Osteocyte (in vitro differentiated cells): ENCODE measurements at regions not wholly inside any gene's neighbourhood (a gene's known extent, or its start where the extent isn't known, plus 50 kb on each side); places are given as distances from the start of the nearest gene placed in this dataset.

Source experiments
- DNase-seq: peaks from one replicate; pipeline ENCODE4 v3.0.0; 2021; ENCODE audit warnings: mixed read lengths; ENCODE audit not compliant: unreplicated experiment; ENCODE audit errors: extremely low spot score
- H3K27ac Mint-ChIP-seq: one replicate; pipeline ENCODE4 v1.8.0; 2021; ENCODE audit warnings: mild to moderate bottlenecking, mixed read lengths; ENCODE audit not compliant: unreplicated experiment
- H3K27me3 Mint-ChIP-seq: one replicate; pipeline ENCODE4 v1.8.0; 2021; ENCODE audit warnings: mixed read lengths; ENCODE audit not compliant: unreplicated experiment
- H3K36me3 Mint-ChIP-seq: one replicate; pipeline ENCODE4 v1.8.0; 2021; ENCODE audit warnings: mixed read lengths; ENCODE audit not compliant: unreplicated experiment
- H3K4me1 Mint-ChIP-seq: one replicate; pipeline ENCODE4 v1.8.0; 2021; ENCODE audit warnings: mixed read lengths; ENCODE audit not compliant: unreplicated experiment
- H3K4me3 Mint-ChIP-seq: one replicate; pipeline ENCODE4 v1.8.0; 2021; ENCODE audit warnings: mild to moderate bottlenecking, moderate library complexity, mixed read lengths; ENCODE audit not compliant: unreplicated experiment
- H3K9me3 Mint-ChIP-seq: one replicate; pipeline ENCODE4 v1.8.0; 2021; ENCODE audit warnings: mixed read lengths; ENCODE audit not compliant: unreplicated experiment
- TF ChIP-seq, protein P1 (sequence below): fragments of 200-600 bp; sonication (generic); IDR thresholded peaks from 2 replicates; pipeline ENCODE4 v1.5.0; 2021; ENCODE audit warnings: antibody characterized with exemption, mild to moderate bottlenecking, moderate library complexity

DNA sequence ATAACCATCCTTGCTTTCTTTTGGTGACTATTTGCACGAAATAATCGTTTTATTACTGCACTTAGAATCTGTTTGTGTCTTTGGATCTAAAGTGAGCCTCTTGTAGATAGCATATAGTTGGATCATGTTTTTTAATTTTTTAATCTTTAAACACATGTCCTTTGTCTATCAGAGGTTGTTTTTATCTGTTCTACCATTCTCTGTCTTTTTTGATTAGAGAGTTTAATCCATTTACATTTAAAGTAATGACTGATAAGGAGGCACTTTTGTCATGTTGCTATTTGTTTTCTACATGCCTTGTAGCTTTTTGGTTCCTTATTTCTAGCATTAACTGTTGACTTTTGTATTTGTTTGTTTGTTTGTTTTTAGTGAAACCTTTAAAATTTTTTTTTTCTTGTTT, 506.2 kb upstream of the RGS6 start:
- H3K4me3 Mint-ChIP-seq = no peak overlapping the region
- no peaks in the 10 kb centered on the region for H3K27me3 Mint-ChIP-seq
- H3K36me3 Mint-ChIP-seq = peaks cover 45% of the 10 kb centered on the region
- DNase-seq = no peak
- no peaks in the 10 kb centered on the region for H3K4me1 Mint-ChIP-seq
- H3K9me3 Mint-ChIP-seq = peaks cover 38% of the 10 kb centered on the region
- no peak overlapping the region for H3K27ac Mint-ChIP-seq
- TF ChIP-seq, protein P1, sequence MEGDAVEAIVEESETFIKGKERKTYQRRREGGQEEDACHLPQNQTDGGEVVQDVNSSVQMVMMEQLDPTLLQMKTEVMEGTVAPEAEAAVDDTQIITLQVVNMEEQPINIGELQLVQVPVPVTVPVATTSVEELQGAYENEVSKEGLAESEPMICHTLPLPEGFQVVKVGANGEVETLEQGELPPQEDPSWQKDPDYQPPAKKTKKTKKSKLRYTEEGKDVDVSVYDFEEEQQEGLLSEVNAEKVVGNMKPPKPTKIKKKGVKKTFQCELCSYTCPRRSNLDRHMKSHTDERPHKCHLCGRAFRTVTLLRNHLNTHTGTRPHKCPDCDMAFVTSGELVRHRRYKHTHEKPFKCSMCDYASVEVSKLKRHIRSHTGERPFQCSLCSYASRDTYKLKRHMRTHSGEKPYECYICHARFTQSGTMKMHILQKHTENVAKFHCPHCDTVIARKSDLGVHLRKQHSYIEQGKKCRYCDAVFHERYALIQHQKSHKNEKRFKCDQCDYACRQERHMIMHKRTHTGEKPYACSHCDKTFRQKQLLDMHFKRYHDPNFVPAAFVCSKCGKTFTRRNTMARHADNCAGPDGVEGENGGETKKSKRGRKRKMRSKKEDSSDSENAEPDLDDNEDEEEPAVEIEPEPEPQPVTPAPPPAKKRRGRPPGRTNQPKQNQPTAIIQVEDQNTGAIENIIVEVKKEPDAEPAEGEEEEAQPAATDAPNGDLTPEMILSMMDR = no peak

DNA sequence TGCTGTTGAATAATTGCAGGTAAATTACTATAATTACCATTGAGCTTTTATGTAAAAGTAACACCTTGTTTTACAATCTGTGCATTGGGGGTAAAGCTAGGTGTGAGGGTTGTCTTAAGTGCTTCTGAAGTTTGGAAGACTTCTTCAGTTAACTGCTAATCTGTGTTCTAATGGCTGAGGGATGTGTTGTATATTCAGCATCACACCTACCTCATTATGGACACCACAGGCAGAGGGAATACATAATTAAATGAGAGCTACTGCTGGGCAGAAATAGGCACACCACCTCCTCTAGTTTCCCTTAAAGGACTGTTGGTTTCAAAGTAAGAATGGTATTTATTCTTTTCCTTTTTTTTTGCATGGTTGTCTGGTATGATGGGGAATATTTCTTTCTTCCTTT, 502.3 kb upstream of the RGS6 start:
- no peak for DNase-seq
- TF ChIP-seq, protein P1 = no peak
- peaks cover 5% of the 10 kb centered on the region for H3K4me1 Mint-ChIP-seq
- H3K27me3 Mint-ChIP-seq = no peaks in the 10 kb centered on the region
- peaks cover 16% of the 10 kb centered on the region for H3K9me3 Mint-ChIP-seq
- no peak overlapping the region for H3K27ac Mint-ChIP-seq
- H3K36me3 Mint-ChIP-seq = peaks cover 28% of the 10 kb centered on the region
- H3K4me3 Mint-ChIP-seq = no peak overlapping the region

DNA sequence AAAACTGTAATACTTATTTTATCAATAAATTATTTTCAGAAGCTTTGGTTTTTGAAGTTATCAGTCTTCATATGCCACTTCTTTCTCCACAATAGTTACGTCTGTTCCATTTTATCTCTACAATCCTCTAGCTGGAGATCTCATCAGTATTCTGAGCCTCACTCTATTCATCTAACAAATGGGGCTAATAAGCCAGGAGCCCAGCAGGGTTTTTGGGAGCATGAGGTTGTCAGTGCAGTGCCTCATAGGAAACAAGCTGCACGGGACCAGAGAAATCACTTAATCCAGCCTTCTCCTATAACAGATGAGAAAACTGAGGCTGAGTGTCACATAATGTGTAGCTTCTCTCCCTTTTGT, 501.9 kb upstream of the RGS6 start:
- Mint-ChIP-seq H3K4me3 (no peak overlapping the region), H3K9me3 (peaks cover 12% of the 10 kb centered on the region), H3K27me3 (no peaks in the 10 kb centered on the region), H3K4me1 (peaks cover 5% of the 10 kb centered on the region), H3K36me3 (peaks cover 25% of the 10 kb centered on the region), H3K27ac (no peak overlapping the region)
- TF ChIP-seq, protein P1 = no peak
- no peak for DNase-seq

GRCh38 chr14:71430678-71431376, 501.4 kb upstream of the RGS6 start:
- no peak for DNase-seq
- Mint-ChIP-seq H3K4me3 (no peak overlapping the region), H3K36me3 (peaks cover 22% of the 10 kb centered on the region), H3K9me3 (peaks cover 10% of the 10 kb centered on the region), H3K27me3 (no peaks in the 10 kb centered on the region), H3K4me1 (peaks cover 5% of the 10 kb centered on the region), H3K27ac (no peak overlapping the region)
- TF ChIP-seq, protein P1 = no peak

- no peak for DNase-seq
- TF ChIP-seq, protein P1 = no peak
- H3K4me3 Mint-ChIP-seq = no peak overlapping the region
- peaks cover 3% of the 10 kb centered on the region for H3K9me3 Mint-ChIP-seq
- H3K27me3 Mint-ChIP-seq = no peaks in the 10 kb centered on the region
- H3K4me1 Mint-ChIP-seq = peaks cover 6% of the 10 kb centered on the region
- no peak overlapping the region for H3K27ac Mint-ChIP-seq
- H3K36me3 Mint-ChIP-seq = peaks cover 10% of the 10 kb centered on the region
Measured at GRCh38 chr14:71432334-71433110, 499.7 kb upstream of the RGS6 start.
